ENCODE measurements at regions not wholly inside any gene's neighbourhood (a gene's known extent, or its start where the extent isn't known, plus 50 kb on each side); places are given as distances from the start of the nearest gene placed in this dataset.

DNA sequence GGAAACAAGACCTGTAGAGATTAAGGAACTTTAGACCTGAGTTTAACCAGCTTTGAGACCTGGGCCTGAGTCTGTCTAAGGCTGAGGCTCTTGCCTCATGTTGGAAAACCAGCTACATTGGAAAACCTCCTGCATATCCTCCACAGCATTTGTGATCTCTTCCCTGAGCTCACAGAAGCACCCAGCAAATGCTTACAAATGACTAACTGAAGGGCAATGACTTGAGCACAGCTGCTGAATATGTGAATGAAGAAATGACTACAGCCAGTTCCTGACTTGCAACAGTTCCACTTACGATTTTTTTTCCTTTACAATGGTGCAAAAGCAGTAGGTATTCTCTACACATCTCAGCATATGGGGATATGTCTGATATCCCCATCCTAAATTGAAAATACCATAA lies 112.4 kb upstream of the RREB1 start:
- CTCF ChIA-PET, result interaction anchor here (1.1 to 1.4 kb wide), 3 partner anchors 10 to 38 kb away, joined by 4 to 5 read pairs (median 4); no protein-coding TSS in a partner anchor
- TF ChIP-seq, protein P1, sequence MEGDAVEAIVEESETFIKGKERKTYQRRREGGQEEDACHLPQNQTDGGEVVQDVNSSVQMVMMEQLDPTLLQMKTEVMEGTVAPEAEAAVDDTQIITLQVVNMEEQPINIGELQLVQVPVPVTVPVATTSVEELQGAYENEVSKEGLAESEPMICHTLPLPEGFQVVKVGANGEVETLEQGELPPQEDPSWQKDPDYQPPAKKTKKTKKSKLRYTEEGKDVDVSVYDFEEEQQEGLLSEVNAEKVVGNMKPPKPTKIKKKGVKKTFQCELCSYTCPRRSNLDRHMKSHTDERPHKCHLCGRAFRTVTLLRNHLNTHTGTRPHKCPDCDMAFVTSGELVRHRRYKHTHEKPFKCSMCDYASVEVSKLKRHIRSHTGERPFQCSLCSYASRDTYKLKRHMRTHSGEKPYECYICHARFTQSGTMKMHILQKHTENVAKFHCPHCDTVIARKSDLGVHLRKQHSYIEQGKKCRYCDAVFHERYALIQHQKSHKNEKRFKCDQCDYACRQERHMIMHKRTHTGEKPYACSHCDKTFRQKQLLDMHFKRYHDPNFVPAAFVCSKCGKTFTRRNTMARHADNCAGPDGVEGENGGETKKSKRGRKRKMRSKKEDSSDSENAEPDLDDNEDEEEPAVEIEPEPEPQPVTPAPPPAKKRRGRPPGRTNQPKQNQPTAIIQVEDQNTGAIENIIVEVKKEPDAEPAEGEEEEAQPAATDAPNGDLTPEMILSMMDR (IDR thresholded peaks at IDR 0.05; ENCODE audit: control extremely low read depth, extremely low read depth, low read depth, missing control alignments), result no peak
- DNase-seq (ENCODE audit: extremely low spot score), result no peak
- POLR2A ChIA-PET, result no interaction called here

DNA sequence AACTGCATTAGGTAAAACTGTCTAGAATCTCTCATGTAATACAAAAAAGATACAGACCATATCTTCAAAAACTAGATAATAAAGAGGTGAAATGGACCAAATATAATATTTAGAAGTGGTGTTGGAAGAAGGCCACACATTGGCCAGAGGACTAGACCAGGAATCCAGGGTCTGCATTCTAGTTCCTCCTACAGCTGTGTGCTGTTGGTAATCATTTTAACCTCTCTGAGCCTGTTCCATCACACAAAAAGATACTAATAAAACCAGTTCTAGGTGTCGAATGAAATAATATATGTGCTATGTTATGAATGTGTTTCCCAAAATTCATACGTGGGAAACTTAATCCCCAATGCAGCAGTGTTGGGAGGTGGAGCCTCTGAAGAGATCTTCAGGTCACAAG lies 111.6 kb upstream of the RREB1 start:
- ChIA-PET CTCF (interaction anchor here (1.2 to 1.4 kb wide), 2 partner anchors 11 to 38 kb away, joined by 4 to 5 read pairs; no protein-coding TSS in a partner anchor), POLR2A (no interaction called here)
- DNase-seq (ENCODE audit: extremely low spot score), result no peak
- TF ChIP-seq, protein P1 (IDR thresholded peaks at IDR 0.05; ENCODE audit: control extremely low read depth, extremely low read depth, low read depth, missing control alignments), result no peak

DNA sequence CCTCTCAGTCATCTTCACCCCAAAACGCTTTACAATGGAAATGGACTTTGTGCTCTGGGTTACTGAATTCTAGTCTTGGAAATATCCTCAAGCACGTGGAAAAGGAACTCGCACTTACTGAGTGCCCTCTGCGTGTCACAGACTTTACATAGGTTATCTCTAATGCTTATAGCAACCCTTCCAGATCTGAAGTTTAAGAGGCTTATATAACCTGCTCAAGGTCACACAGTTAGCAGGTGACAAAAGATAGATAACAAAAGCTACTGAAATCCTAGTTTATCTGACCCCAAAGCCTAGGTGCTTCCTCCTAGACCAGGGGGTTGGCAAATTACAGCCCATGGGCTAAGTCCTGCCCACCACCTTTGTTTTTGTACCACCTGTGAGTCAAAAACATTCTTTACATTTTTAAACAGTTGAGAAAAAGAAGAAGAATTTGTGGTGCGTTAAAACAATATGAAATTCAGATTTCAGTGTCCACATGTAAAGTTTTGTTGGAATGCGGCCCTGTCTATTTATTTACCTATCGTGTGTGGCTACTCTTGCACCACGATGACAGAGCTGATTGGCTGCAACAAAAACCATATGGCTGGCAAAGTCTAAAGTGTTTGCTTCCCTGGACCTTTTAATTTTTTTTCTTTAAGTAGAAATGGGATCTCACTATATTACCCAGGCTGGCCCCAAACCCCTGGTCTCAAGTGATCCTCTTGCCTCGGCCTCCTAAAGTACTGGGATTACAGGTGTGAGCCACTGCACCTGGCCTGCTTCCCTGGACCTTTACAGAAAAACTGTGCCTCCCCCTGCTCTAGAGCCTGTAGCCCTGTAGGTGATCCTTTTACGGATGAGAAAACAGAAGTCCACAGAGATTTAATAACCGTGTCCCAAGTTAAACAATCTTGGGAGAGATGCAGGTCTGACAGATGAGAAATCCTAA lies 110.2 kb upstream of the RREB1 start:
- TF ChIP-seq, protein P1 (IDR thresholded peaks at IDR 0.05; ENCODE audit: control extremely low read depth, extremely low read depth, low read depth, missing control alignments), result no peak
- ChIA-PET CTCF (no interaction called here), POLR2A (interaction anchor here (0.6 kb wide), 1 partner anchor 115 kb away, joined by 3 read pairs; no protein-coding TSS in a partner anchor)
- DNase-seq (ENCODE audit: extremely low spot score), result no peak

GRCh38 chr6:6998194-6998569 lies 109.6 kb upstream of the RREB1 start:
- no peak for DNase-seq (ENCODE audit: extremely low spot score)
- TF ChIP-seq, protein P1 (IDR thresholded peaks at IDR 0.05; ENCODE audit: control extremely low read depth, extremely low read depth, low read depth, missing control alignments), result no peak
- ChIA-PET CTCF (no interaction called here), POLR2A (interaction anchor here (0.6 kb wide), 1 partner anchor 115 kb away, joined by 3 read pairs; no protein-coding TSS in a partner anchor)

DNA sequence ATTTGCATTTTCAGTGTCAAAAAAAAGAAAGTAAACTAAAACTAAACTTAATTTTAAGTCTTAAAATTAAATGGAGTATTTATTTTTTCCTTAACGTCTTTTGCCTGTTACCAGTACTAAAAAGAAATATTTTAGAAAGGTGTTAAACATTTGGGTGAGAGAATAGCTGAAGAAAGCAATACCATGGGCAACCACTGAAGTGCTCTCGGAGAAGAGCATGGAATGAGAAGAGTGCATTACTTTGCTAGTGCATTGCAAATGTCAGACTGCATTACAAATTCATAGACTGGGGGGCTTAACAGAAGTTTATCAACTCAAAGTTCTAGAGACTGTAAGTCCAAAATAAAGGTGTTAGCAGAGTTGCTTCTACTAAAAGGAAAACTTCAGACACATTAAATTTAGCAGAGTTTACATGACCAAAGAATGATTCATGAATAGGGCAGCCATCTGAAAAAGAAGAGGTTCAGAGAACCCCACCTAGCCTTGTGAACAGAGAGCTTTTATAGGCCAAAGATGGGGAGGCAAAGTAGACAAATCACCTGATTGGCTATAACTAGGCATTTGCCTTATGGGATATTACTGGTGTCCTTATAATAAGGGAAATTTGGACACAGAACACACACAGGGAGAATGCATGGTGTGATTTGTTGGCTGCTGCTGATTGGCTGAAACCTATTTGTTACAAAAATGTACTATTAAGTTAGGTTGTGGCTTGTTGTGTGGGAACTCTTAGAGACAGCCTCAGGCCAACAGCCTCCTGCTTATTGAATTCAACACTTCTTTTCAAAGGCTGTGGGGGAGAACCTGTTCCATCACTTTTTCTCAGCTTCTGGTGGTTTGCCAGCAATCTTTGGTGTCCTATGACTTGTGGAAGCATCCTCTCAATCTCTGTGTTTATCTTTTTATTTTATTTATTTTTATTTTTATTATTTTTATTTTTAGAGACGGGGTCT lies 106.7 kb upstream of the RREB1 start:
- DNase-seq (ENCODE audit: extremely low spot score), result no peak
- ChIA-PET CTCF (interaction anchor here (1.6 kb wide), 1 partner anchor 42 kb away, joined by 3 read pairs; no protein-coding TSS in a partner anchor), POLR2A (no interaction called here)
- TF ChIP-seq, protein P1 (IDR thresholded peaks at IDR 0.05; ENCODE audit: control extremely low read depth, extremely low read depth, low read depth, missing control alignments), result no peak

DNA sequence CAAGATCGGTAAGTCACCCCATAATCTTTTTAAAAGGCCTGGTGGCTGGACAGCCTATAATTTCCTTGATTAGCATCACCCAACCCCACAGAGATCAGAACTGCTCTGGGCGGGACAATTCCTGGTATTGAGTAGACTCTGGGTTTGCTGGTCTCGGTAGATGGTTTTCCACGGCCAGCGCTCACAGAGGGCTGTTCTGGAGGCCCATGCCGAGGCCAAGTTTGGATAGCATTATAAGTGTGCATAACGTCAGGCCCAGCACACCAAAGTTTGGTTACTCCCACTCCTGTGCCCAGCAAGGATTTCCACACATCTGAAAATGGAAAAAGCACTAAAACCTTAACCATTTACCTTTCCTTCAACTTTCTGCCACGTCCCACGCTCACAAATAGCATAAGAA lies 104.7 kb upstream of the RREB1 start:
- no peak for DNase-seq (ENCODE audit: extremely low spot score)
- ChIA-PET POLR2A (no interaction called here), CTCF (no interaction called here)
- TF ChIP-seq, protein P1 (IDR thresholded peaks at IDR 0.05; ENCODE audit: control extremely low read depth, extremely low read depth, low read depth, missing control alignments), result no peak
